CD4-positive, alpha-beta T cell treated with Interleukin-21 for 1 hour (primary cell): ENCODE measurements at regions not wholly inside any gene's neighbourhood (a gene's known extent, or its start where the extent isn't known, plus 50 kb on each side); places are given as distances from the start of the nearest gene placed in this dataset.

Source experiments
- DNase-seq: peaks from one replicate; pipeline ENCODE4 v3.0.0-alpha.2; 2020

DNA sequence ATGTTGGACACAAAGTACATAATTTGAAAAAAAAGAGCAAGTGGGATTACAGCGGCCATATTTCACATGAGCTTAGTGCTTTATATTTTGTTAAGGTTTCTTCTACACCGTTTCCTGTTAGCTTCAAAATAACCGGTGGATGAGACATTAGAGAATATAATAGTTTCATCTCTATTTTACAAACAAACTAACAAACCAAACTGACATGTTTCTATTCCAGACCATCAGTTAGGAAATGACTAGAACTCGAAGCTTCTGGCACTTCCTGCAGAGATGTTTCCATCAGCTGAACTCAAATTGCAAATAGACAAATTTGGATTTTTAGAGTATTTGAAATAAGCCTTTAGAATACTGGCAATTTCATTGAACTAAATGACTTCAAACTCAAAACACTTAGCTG is 86.5 kb downstream of the MTRR start:
- DNase-seq: no peak

DNA sequence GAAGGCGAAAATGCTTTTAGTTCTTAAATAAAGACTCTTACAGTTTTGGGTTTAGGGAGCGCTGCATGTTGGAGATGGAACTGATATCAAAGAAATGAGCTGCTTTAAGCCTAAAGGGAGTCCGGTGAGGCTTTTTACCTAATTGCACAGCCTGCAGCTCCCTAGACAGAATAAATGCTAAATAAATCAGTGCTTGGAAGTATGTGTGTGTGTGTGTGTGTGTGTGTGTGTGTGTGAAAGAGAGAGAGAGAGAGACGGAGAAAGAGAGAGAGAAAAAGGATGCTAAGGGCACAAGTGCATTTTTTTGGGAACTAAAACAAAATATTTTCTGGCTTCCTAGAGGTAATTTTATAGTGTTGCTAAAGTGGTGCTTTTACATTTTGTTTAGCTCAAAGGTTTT is 88.4 kb downstream of the MTRR start:
- DNase-seq: no peak

DNA sequence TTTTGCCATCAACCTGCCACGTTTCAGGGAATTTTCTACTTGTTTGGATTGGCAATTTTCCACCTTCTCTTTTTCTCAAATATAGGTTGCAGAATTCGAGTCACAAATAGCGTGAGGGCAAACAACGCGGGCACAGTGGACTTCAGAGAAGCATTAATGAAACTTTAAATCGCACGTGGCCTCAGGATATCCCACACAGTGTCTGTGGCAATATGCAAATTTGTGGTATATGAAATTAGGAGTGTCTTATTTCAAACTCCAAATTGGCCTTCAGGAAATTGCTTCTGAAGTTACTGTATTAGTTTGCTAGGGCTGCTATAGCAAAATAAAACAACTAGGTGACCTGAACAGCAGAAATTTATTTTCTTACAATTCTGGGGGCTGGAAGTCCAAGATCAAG is 91.2 kb downstream of the MTRR start:
- no peak for DNase-seq

DNA sequence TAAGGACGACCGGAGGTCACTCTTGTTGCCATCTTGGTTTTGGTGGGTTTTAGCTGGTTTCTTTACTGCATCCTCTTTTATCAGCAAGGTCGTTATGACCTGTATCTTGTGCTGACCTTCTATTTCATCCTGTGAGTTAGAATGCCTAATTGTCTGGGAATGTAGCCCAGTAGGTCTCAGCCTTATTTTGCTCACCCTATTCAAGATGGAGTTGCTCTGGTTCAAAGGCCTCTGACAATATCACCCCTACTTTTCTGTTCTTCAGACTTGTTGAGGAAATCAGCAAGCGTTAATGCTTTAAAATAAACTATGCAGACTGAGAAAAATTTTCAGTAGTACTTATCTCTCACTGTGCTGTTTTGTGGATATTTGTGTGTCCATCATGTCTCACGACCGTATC is 92.6 kb downstream of the MTRR start:
- no peak for DNase-seq

DNA sequence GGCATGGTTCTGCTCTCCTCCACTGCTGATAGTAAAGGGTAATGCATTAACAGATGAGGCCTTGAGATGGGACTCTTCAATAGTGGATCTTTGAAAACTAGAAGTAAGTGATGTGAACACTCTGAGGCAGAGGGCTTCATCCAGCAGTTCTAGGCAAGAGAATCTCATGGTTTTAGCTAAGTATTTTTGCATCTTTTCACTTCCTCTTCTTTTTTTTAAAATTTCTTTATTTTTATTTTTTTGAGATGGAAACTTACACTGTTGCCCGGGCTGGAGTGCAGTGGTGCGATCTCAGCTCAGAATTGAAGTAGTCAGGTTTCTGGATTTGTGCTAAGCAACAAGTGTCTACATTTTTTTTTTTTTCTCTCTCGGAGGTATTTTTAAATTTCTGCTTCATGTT is 101.9 kb downstream of the MTRR start:
- no peak for DNase-seq

DNA sequence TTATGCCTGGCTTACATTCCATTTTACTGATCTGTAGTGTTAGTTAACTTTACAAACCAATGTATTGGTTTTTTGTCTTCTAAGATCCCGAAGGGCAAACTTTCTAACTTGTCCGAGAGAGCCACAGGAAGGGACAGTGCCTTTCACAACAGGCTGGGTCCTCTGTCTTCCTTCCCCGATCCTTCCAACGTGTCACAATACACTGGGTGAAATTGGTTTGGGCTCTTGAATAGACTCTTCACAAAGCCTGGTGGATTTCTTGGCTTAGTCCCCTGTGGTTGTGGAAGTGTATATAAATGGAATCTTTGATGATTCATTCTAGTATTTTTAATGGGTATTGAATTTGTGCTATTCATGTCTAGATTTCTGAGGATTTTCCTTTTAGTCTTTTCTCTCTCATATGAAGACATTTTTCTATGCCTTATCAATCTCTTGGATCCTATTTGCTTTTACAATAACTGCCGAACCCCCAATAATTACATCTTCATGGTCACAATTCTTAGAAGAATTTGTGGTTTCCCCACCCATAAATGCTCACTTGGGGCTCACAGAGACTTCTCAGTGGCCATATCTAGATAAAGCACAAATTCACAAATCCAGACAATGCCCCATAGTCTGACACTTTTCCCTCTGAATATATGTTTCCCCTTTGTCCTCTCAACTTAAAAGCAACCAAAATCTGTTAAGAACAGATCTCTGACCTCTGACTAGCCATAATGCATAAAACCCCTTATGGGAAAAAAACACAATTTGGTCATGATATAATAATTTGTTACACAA is 107.7 kb downstream of the MTRR start:
- no peak for DNase-seq

DNA sequence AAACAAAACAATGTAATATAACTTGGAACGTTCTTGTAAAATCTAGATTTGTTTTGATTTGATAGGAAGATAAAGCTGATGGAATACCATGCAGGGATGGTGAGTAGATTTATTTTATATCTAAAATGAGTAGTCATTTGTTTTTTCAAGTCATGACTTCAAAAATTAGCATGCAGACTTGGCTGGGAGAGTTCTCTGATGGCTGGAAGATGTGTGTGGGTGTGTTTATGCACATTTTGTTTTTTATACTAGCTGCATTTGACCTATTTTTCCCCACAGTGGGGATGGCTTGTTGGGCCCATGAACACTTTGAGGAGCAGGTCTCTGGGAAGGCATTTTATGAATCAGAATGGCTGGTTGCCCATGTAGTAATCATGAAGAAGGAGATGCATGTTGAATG is 109.2 kb downstream of the MTRR start:
- DNase-seq: no peak

DNA sequence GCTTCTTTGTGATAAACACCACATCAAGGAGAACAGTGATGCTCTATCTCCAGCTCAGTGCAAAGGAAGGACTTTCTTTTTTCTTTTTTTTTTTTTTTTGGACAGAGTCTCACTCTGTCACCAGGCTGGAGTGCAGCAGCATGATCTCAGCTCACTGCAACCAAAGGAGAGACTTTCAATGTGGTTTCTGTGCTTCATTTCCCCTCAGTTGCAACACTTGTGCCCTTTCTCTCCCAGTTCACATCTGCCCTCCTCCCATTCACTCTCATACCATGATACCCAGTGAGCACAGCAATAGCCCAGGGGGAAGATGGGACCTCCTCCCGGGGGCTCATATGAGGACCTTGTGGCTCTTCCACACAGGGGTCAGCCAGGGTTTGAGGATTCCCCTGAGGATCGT is 110.0 kb downstream of the MTRR start:
- DNase-seq: no peak

DNA sequence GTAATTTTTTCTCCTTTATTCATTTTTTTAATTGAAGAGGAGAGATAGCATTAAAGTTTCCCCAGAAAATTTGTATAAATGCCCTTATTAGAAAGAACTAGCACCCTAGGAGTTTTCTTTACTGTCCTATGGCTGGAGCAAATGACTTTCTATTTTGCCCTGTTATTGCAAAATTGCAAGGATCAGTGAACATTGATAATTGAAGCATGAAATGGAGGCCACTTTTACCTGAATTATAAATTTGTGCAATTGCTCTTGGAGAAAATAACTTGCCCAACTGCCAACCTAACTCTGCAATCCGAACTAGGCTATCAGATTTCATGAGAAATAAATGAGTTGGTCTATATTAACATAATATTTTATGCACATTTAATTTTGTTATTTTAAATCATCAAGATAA is 111.9 kb downstream of the MTRR start:
- DNase-seq: no peak

DNA sequence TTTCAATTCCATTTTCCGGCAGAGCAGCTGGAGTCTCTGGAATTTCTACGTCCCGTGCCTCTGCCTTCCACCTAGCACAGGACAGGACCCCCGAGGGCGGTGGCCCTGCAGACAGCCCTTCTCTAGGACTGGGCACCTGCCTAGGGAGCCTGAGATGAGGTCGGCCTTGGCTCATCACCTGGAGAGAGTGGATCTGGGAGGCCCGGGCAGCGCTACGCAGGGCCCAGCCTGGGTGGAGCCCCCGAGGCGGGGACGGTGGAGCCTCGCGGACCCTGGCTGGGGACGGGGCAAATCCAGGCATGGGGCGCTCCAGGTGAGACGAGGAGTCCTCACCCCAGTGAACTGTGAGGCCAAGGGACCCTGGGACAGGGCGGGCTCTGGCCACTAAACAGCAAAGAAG is 114.5 kb downstream of the MTRR start:
- DNase-seq: no peak

DNA sequence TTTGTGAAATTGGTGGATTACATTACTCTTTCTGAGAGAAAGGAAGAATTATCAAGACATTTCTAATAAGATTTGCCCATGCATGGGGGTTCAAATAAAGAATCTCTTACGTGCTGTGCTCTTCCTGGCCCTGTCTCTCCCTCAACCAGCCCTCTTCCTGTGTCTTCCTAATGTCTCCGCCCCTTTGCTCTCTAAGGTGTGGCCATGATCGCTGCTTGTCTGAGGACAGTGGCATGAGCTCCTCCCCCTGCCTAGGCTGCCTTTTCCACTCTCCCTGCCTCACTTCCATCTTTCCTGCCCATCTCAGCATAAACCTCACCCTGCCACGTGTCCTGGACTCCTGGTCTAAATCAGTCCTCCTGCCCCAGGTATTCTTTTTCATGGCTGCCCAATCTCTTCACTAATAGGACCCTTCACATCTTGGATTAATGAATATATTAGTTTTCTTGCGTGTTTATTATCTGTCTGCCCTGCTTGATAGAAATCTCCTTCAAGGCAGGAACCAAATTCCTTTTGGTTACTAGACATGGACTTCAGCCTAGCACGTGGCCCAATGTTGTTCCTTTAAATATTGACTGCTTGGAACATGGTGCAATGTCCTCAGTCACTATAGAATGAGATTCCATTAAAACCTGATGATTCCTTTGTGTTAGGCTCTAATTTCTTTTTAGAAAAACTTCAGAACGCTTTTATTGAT is 122.3 kb downstream of the MTRR start:
- DNase-seq: no peak

DNA sequence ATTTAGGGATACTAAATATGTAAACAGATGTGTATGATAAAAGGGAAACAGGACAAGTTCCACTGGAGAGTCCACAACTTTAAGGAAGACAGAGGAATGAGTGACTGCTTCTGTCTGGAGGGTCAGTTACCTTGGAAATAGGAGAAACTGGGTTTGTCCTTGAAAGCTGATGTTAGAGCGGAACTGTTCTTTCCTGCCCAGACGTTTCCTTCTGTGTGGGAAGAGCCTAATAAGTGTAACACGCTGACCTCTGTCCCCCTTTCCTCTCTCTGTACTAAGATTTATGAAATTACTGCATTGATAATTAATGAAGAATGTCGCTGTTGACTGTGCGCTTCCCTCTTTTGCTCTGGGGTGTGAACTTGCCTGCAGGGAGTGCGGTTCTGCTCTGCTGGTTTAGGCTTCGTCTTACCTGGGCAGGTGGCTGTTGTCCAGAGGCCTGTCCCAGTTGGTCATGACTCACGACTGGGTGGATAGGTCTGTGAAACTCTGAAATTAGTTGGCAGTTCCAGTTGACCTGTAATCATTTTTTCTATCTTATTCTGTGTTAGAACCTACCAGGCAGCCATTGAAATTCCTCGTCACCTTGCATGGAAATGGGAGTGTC is 126.8 kb downstream of the MTRR start:
- DNase-seq: no peak

DNA sequence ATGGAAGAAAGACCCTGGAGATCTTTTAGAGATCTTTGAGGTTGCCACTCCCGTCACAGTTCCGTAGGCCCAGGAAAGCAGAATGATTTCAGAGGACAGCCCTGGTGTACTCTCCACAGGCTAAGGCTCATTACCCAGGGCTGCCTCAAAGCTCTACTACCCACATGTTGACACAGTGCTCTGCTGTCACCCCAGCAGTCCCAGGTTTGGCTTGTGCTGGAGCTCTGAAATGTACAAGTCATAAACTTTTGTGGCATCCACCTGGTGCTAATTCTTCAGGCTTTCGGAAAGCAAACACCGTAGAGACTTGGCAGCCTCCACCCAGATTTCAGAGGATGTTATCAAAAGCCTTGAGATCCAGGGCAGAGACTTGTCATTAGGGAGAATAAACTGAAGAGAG is 136.5 kb downstream of the MTRR start:
- no peak for DNase-seq

DNA sequence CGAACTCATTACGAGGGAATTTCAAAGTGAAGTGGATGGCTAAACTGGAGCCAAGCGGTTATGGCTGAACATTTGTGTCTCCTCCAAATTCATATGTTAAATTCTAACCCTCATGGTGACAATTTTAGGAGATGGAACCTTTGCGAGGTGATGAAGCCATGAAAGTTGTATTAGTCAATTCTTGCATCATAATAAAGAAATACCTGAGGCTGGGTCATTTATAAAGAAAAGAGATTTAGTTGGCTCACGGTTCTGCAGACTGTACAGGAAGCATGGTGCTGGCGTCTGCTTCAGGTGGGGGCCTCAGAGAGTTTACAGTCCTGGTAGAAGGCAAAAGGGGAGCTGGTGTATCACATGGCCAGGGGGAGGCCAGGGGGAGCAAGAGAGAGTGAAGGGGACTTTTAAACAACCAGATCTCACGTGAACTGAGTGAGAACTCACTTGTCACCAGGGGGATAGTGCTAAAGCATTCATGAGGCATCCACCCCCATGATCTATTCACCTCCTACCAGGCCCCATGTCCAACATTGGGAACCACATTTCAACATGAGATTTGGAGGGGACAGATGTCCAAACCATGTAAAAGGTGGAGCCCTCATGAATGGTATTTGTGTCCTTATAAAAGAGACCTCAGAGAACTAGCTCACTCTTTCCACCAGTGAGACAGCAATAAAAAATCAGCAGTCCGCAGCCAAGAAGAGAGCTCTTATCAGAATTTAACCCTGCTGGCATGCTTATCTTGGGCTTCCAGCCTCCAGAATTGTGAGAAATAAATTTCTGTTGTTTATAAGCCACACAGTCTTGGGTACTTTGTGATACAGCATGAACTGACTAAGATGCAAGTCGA is 143.4 kb downstream of the MTRR start:
- DNase-seq: no peak

DNA sequence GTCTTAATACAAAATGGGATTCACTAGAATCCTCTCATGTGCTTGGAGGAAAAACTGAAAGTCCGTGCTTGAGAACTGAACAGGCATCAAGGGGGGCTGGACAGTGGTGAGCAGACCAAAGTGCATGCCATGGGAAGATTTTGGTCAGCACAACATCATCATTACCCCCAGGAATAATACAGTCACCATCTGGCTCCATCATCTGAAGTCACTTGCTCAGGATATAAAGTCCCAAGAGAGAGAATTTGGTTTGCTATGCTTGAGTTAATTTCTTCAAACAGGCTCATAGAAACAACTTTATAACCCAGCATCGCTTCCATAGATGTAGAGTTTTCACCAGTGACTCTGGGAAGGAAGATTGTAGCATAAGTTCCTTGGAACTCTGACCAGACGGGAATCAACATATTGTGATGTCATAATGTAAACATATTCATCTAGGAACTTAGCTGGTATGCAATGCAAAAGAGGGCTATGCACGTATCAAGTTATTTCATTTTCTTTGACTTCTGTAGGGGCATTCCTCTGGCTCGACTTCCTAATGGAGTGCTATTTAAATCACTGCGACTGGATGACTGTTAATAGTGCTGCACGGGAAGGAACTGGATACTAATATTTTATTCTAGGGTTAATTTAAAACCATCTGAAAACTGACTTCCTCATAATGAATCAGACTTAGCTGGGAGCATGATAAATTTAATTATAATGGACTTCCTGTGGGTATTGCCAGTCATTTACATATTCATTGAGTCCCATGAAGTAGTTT is 145.2 kb downstream of the MTRR start:
- DNase-seq: no peak

DNA sequence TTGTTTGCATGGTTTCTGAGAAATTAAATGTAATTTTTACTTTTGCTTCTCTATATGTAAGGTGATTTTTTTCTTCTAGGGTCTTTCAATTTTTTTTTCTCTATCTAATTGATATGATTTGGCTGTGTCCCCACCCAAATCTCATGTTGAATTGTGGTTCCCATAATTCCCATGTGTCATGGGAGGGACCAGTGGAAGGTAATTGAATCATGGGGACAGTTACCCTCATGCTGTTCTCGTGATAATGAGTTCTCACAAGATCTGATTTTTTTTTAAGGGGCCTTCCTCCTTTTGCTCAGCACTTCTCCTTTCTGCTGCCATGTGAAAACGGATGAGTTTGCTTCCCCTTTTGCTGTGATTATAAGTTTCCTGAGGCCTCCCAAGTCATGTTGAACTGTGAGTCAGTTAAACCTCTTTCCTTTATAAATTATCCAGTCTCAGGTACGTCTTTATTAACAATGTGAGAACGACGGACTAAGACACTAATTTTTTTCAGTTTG is 150.8 kb downstream of the MTRR start:
- DNase-seq: no peak

DNA sequence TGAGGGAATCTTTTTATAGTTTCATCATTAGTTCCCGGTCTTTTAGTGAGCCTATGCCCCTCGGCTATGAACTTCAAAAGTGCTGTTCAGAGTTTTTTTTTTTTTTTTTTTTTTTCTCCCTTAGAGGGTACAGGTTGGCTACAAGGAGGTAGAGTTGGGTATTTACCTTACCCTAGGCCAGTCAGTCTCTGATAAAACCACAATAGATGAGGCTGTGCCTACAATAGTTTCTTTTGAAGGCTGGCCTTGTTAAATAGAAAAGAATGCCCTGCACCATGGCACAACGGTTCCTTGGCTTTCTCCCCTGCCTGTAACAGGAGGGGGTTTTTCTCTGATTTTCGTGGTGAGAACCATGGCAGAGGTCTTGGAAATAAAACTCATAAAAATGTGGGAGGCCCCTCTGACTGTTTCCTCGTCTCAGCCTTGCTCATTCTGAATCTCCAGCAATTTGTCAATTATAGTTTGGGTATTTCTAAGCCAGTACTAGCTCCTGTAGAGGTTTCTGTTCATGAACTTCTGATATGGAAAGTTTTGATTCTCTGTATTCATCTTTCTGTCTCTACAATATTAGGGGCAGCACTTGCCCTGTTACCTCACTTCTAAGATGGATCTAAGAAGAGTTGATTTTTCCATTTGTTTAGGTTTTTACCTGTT is 152.0 kb downstream of the MTRR start:
- DNase-seq: no peak

DNA sequence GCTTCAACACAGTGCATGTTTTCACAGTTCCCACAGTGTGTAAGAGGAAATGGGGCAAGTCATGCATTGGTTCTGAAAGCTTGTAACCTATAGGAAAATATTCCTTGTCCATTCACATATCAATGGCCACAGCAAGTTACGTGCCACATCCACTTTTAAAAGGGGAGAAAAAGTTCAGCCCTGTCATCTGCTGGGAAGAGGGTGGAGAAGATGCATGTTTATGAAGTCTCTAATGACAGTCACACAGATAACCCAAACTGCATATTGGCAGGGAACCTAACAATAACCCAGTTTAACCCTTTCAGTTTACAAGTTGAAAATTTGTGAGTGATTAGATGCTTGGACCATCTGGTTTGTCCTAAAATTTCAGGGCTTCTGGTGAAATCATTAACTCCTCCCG is 159.3 kb downstream of the MTRR start:
- DNase-seq: no peak

DNA sequence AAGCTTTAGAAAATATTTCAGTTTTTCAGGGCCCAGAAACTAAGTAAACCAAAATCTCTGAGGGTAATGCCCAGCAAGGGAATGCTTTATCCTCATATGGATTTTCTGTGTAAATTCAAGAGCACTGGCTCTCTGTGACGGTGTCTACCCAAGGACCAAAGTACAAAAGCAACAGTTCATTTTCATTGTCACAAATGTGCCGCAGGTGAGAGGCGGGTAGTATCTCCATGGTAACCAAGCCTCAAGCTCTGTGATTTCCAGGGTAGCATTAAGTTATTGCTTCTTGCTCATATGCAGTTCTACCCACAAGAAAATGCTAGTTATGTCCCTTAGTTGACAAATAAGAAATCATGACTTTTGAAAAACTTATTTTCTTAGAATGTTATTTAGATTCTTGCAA is 164.3 kb downstream of the MTRR start:
- DNase-seq: no peak

DNA sequence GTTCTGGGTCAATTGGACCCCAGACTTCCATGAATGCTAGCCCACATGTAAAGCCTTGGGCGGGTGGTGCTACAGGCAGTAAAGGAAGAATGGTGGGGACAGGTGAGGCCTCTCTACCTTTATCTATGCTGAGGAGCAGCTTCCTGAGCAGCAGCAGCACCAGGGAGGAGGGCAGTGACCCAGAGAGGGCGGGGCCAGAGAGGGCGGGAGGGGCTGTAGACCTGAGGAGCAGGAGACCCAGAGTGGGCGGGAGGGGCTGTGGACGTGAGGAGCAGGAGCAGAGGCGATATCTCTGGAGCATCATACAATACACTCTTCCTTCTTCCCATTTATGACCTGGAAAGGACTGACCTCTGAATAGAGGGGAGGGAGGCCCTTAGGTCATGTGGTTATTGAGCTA is 165.9 kb downstream of the MTRR start:
- no peak for DNase-seq

DNA sequence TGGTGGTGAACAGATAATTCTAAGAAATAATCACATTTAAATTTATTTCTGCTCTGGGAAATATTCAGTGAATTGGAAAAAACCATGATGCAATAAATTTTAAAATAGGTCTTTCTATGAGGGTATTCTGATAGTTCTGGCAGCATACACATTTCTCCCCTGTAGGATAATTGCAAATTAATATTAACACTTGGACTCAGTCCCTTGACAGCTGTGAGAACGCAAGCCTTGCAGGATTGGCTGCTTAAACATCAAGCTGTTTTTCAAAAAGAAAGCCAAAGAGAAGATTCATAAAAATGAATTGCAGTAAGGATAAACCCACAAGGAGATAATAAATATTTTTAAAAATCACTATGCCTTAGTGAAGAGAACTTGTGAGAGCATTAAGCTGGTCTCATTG is 180.0 kb downstream of the MTRR start:
- DNase-seq: no peak

DNA sequence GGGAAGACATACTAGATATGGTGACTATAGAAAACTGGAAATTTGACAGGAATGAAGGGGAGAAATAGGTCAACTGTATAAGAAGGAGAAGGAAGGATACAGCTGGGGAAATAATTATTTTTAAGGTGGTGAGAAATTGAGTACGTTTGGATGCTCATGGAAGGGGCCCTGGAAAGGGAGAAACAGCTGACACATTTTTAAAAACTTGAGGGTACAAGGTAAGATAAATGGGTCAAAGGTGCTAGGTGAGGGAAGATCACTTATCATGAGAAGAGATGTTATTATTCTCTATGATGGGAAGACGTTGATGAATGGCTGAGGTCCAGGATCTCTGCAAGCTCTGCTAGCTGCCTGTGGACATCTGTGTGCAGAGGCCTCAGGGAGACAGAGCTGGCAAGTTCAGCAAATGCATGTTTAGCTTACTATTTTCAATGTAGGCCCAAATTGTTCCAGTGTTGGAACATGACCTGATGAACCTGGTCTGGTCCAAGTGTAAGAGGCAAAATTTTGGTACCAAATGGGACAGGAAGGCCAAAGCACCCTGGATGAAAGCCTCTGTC is 181.7 kb downstream of the MTRR start:
- DNase-seq: no peak
